ENCODE measurements at regions not wholly inside any gene's neighbourhood (a gene's known extent, or its start where the extent isn't known, plus 50 kb on each side); places are given as distances from the start of the nearest gene placed in this dataset.

DNA sequence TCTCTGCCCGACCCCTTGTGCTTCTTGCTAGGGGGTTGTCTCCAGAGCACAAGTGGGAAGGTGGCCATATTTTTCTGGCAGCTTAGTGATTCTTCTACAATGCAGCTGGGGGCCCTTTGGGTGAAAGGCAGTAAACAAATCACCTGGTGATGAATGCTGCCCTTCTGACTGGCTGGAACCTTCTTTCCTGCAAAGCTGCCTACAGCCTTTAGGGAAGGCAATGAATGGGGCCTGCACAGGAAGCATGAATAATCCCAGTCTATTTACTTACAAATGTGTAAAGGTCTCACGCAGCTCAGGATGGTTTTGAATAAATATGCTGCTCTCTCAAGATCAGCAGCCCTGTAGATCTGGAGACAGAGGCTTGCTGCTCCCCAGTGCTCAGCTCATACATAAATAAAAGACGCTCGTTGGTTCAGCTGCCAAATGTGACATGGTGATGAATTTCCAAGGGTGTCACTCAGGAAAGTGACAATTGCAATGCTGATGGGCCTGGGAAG lies 289.2 kb downstream of the TDRD15 start:
- DNase-seq = no peak
- intact Hi-C loops (cut with DNase I) = no loop called here
- ATAC-seq (ENCODE audit: poor library complexity) = no peak

- intact Hi-C loops (cut with DNase I) = no loop called here
- ATAC-seq (ENCODE audit: poor library complexity) (no peak), DNase-seq (no peak)
Measured at GRCh38 chr2:21415234-21415633, 291.5 kb downstream of the TDRD15 start.

- intact Hi-C loops (cut with DNase I) = no loop called here
- ATAC-seq (ENCODE audit: poor library complexity) (no peak), DNase-seq (no peak)
Measured at GRCh38 chr2:21416226-21416625, 292.5 kb downstream of the TDRD15 start.

DNA sequence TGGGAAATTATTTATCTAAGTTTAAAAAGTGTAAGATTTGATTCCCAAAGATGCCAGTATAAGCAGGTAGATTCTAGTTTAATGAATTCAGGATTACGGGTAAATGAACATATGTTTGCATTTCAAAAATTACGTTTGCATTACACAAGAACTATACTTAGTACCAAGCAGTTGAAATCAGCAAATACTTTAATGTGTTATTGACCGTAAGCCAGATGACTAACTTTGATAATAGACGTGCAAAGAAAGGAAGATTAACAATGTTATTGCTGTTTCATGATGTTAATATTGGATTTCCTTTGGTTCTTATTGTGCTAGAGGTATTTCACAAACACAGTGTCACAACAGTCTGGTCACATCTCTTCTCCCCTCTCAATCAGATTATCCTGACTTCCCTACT lies 294.7 kb downstream of the TDRD15 start:
- DNase-seq (no peak), ATAC-seq (ENCODE audit: poor library complexity) (no peak)
- intact Hi-C loops (cut with DNase I) = no loop called here

DNA sequence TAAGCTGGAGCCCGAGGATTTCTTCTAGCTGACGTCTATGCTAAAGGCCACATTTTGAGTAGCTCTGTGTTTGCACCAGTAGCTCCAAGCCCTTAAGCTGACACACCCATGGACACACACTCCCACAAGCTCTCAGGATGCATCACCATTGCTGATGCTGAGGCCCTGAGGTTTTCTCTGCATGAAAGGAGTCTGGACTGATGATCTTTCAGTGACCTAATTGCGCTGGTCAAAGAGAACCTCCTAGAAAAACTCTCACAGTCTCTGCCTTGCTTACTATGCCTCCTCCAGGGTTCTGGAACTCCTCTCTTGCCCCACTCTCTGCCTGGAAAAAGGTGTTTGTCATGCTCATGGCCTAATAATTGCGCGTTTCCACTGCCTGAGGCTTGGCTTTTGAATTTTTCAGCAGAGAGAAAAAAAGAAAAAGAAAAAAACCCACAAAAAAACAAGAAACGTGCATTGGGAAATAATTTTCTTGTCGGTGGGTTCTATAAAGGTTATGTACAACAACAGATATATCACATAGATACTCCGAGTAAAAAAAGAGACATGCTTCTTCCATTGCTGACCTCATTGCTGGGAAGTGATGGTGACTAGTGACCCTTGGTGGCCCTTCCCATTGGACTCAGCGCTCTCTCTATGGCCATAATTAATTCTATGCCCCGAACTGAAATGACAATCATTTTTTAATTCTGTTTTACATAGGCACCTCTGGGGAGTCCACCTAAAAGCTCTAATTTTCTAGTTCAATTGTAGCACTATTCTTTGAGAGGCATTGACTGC lies 297.0 kb downstream of the TDRD15 start:
- intact Hi-C loops (cut with DNase I) = no loop called here
- DNase-seq (no peak), ATAC-seq (ENCODE audit: poor library complexity) (no peak)

DNA sequence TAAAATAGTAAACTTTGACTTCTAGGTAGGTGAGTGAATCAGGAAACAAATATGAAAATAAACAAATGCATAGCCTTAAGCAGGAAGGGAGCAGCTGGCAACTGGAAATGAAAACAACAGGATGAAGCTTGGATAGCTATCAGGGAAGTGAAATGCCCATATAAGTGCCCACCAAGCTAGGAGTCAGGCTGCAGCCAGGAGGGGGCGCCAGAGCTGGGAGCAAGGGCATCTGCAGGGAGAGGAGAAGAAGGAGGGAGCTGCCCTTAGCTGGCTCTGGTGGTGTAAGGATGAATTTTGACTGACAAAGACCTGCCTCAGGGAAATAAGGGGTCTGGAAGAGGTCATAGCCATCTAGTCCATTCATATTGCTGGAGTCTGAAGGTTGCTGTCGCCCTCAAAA lies 298.3 kb downstream of the TDRD15 start:
- intact Hi-C loops (cut with DNase I) = no loop called here
- no peak for ATAC-seq (ENCODE audit: poor library complexity)
- peak; percentile 49 for DNase-seq

DNA sequence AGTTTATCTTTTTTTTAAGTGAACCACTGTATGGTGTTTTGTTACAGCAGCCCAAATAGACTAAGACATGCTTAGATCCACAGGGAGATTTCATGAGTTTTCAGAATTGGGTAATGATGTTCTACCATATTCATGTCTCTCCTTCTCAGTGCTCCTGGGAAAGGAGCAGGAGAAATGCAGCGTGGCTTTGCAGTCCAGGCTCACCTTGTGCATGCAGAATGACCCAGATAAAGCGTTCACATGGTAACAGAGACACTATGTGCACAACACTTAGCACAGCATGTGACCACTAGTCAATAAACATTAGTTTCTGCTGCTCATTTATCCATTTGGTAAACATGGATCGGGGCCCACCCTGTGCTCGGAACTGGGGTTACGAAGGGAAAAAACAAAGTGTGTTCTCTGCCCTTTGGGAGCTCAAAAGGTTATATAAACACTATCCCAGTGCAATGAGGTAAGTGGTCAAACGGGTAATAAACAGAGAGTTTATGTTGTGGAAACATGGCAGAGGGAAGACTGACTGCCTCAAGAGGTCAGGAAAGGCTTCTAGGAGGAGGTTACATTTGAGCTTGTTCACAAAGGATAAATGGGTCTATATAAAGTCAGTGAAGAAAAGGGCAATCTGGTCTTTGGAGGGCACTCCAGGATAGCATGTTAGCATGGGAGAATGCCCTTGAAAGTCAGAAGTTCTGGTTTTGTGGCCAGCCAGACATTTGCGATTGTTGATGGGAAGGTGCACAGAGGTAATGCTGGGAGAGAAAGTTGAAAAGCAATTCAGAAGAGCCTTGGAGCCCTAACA lies 299.2 kb downstream of the TDRD15 start:
- DNase-seq = no peak
- intact Hi-C loops (cut with DNase I) = no loop called here
- ATAC-seq (ENCODE audit: poor library complexity) = no peak

- intact Hi-C loops (cut with DNase I) = no loop called here
- DNase-seq (no peak), ATAC-seq (ENCODE audit: poor library complexity) (no peak)
Measured at GRCh38 chr2:21423854-21424253, 300.1 kb downstream of the TDRD15 start.

DNA sequence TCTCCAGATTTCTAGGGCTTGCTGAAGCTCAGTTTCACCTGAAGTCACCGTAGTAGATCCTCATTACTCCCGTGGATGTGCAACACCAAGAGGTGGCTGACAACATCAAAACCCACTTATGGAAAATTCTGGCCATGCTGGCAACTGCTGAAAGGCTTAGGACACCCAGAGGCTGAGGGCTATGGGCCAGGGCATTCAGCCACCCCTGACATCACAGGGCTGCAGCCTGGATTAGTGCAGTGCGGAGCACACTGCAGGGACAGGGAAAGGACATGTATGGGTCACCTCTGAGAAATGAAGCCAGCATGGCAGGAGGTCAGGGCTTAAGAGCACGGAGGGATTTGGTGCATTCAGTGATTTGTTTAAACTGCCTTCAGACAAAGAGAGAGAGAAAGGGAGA lies 300.6 kb downstream of the TDRD15 start:
- intact Hi-C loops (cut with DNase I) = no loop called here
- DNase-seq (peak; percentile 65), ATAC-seq (ENCODE audit: poor library complexity) (peak; percentile 93)

GRCh38 chr2:21427606-21428005 lies 303.8 kb downstream of the TDRD15 start:
- no peak for ATAC-seq (ENCODE audit: poor library complexity)
- DNase-seq = no peak
- intact Hi-C loops (cut with DNase I) = no loop called here

- no peak for DNase-seq
- no peak for ATAC-seq (ENCODE audit: poor library complexity)
- intact Hi-C loops (cut with DNase I) = no loop called here
Measured at GRCh38 chr2:21428754-21429153, 305.0 kb downstream of the TDRD15 start.

- ATAC-seq (ENCODE audit: poor library complexity) (no peak), DNase-seq (no peak)
- intact Hi-C loops (cut with DNase I) = no loop called here
Measured at GRCh38 chr2:21429747-21430146, 306.0 kb downstream of the TDRD15 start.

GRCh38 chr2:21431078-21431477 lies 307.3 kb downstream of the TDRD15 start:
- DNase-seq (peak; percentile 37), ATAC-seq (ENCODE audit: poor library complexity) (no peak)
- intact Hi-C loops (cut with DNase I) = no loop called here

- ATAC-seq (ENCODE audit: poor library complexity) (no peak), DNase-seq (no peak)
- intact Hi-C loops (cut with DNase I) = no loop called here
Measured at GRCh38 chr2:21438949-21439348, 315.2 kb downstream of the TDRD15 start.

GRCh38 chr2:21441442-21441841 lies 317.7 kb downstream of the TDRD15 start:
- ATAC-seq (ENCODE audit: poor library complexity) (no peak), DNase-seq (no peak)
- intact Hi-C loops (cut with DNase I) = no loop called here

DNA sequence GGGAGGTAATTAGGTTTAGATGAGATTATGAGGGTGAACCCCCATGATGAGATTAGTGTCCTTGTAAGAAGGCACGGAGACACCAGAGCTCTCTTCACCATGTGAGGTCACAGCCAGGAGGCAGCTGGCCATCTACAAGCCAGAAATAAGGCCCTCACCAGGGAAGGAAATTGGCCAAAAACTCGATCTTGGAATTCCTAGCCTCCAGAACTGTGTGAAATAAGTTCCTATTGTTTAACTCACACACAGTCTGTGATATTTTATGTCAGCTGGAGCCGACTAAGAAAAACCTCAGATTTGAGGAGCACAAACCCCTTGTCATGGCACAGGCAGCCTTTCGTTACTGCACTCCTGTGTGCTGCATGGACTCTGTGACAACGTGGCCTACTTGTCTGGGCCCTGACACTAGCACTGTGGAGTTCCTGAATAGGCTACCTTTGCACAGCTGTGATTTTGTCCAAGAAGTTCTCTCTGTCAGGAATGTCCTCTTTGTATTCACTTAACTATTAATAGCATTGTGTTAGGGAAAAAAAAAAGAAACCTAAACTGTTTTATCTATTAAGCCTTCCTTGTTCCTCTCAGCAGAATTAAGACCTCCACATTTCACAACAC lies 319.8 kb downstream of the TDRD15 start:
- intact Hi-C loops (cut with DNase I) = no loop called here
- no peak for DNase-seq
- ATAC-seq (ENCODE audit: poor library complexity) = peak; percentile 70

DNA sequence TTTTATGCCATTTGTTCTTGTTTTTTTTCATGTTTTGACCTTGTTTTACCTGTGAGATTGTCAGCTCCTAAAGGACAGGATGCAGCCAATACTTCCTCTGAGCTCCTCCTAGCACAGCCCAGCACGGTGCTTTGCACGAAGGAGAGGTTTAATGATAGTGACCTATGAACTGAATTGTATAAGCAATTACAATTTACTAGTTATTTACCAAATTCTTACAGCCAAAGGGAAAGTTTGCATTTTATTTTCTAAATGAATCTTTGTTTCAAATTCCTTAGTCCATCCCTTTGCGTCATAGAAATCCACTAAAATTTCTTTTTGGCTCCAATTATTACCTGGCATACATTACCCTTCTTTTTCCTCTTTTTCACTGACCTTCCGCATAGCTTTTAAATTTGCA lies 326.1 kb downstream of the TDRD15 start:
- no peak for ATAC-seq (ENCODE audit: poor library complexity)
- intact Hi-C loops (cut with DNase I) = no loop called here
- no peak for DNase-seq

- intact Hi-C loops (cut with DNase I) = no loop called here
- DNase-seq (no peak), ATAC-seq (ENCODE audit: poor library complexity) (no peak)
Measured at GRCh38 chr2:21451403-21451802, 327.6 kb downstream of the TDRD15 start.

- DNase-seq = no peak
- intact Hi-C loops (cut with DNase I) = no loop called here
- no peak for ATAC-seq (ENCODE audit: poor library complexity)
Measured at GRCh38 chr2:21452263-21452662, 328.5 kb downstream of the TDRD15 start.

GRCh38 chr2:21452678-21453077 lies 328.9 kb downstream of the TDRD15 start:
- intact Hi-C loops (cut with DNase I) = no loop called here
- ATAC-seq (ENCODE audit: poor library complexity) (no peak), DNase-seq (no peak)

Data from Right ventricle myocardium superior (tissue), 1 donor.